PC-9 (cell line): ENCODE measurements at regions not wholly inside any gene's neighbourhood (a gene's known extent, or its start where the extent isn't known, plus 50 kb on each side); places are given as distances from the start of the nearest gene placed in this dataset.

ENCODE experiments used
- BruUV-seq: library from RNA; stranded (reverse); fragments of 400-500 nt; replicated peaks from 2 replicates; lab custom pipeline; 2021; lab: Mats Ljungman, UMichigan
- CTCF ChIA-PET: fragments of 300-600 bp; sonication (Branson Sonifier 250); formaldehyde crosslinking; loops from one replicate; lab custom pipeline; 2022; ENCODE audit warnings: antibody characterized with exemption; lab: Charles Lee
- POLR2A ChIA-PET: fragments of 300-600 bp; sonication (Branson Sonifier 250); formaldehyde crosslinking; loops from one replicate; lab custom pipeline; 2022; ENCODE audit warnings: antibody characterized with exemption; ENCODE audit not compliant: unreplicated experiment; lab: Charles Lee
- DNase-seq, 2 experiments: peaks; one replicate each; pipeline versions ENCODE4 v3.0.0 to v3.0.0-alpha.2; 2015 to 2022; ENCODE audit warnings: mixed read lengths in 1 of 2
- H2AFZ ChIP-seq: fragments of 200-600 bp; sonication (generic); 2 replicates; pipeline ENCODE4 v1.8.1; 2017; ENCODE audit warnings: antibody characterized with exemption
- H3F3A ChIP-seq: fragments of 200-600 bp; sonication (generic); 2 replicates; pipeline ENCODE4 v1.8.1; 2017; ENCODE audit warnings: antibody characterized with exemption, mild to moderate bottlenecking, low read depth; ENCODE audit not compliant: insufficient read depth
- H3K27ac ChIP-seq: fragments of 200-600 bp; sonication (generic); 2 replicates; pipeline ENCODE4 v1.6.1; 2016; ENCODE audit warnings: mixed run types
- H3K27me3 ChIP-seq: fragments of 200-600 bp; sonication (generic); 2 replicates; pipeline ENCODE4 v1.6.1; 2016; ENCODE audit warnings: low read depth, mixed run types; ENCODE audit not compliant: insufficient read depth
- H3K36me3 ChIP-seq: fragments of 200-600 bp; sonication (generic); 2 replicates; pipeline ENCODE4 v1.6.1; 2016; ENCODE audit warnings: low read depth, mixed run types
- H3K4me1 ChIP-seq: fragments of 200-600 bp; sonication (generic); replicated peaks from 2 replicates; pipeline ENCODE4 v1.6.1; 2016; ENCODE audit warnings: mixed run types; ENCODE audit not compliant: insufficient read depth
- H3K4me2 ChIP-seq: fragments of 200-600 bp; sonication (generic); 2 replicates; pipeline ENCODE4 v1.6.1; 2017; ENCODE audit warnings: mixed run types
- H3K4me3 ChIP-seq: fragments of 200-600 bp; sonication (generic); 2 replicates; pipeline ENCODE4 v1.6.1; 2016; ENCODE audit warnings: mixed run types
- H3K79me2 ChIP-seq: fragments of 200-600 bp; sonication (generic); 2 replicates; pipeline ENCODE4 v1.6.1; 2017; ENCODE audit warnings: low read depth, mixed run types
- H3K9me2 ChIP-seq: fragments of 200-600 bp; sonication (generic); 2 replicates; pipeline ENCODE4 v1.8.1; 2017; ENCODE audit warnings: mild to moderate bottlenecking; ENCODE audit not compliant: insufficient read depth
- H3K9me3 ChIP-seq: fragments of 200-600 bp; sonication (generic); 2 replicates; pipeline ENCODE4 v1.8.1; 2016; ENCODE audit warnings: low read depth; ENCODE audit not compliant: insufficient read depth
- H4K20me1 ChIP-seq: fragments of 200-600 bp; sonication (generic); 2 replicates; pipeline ENCODE4 v1.8.1; 2017; ENCODE audit not compliant: insufficient read depth
- EZH2 ChIP-seq: fragments of 200-600 bp; sonication (generic); IDR thresholded peaks from 2 replicates; pipeline ENCODE4 v1.8.0; 2017; ENCODE audit warnings: antibody characterized with exemption, low read depth
- intact Hi-C: fragments of 100-400 bp; cut with micrococcal nuclease; formaldehyde crosslinking; loops from one replicate; pipeline ENCODE4 v1.10.0; 2022; ENCODE audit not compliant: unreplicated experiment
- TF ChIP-seq, protein P1 (sequence below): fragments of 200-600 bp; sonication (generic); conservative IDR thresholded peaks from 2 replicates; pipeline ENCODE4 v1.6.1; 2017; ENCODE audit warnings: mixed run types, antibody characterized with exemption, mild to moderate bottlenecking, moderate library complexity

- peaks cover 13% of the 10 kb centered on the region for H3K4me1 ChIP-seq
- H3K9me2 ChIP-seq, result no peaks in the 10 kb centered on the region
- CTCF ChIA-PET, result no interaction called here
- H3K27me3 ChIP-seq, result no peaks in the 10 kb centered on the region
- H3K79me2 ChIP-seq, result no peaks in the 10 kb centered on the region
- DNase-seq, result no peak
- no peaks in the 10 kb centered on the region for H4K20me1 ChIP-seq
- TF ChIP-seq, protein P1, sequence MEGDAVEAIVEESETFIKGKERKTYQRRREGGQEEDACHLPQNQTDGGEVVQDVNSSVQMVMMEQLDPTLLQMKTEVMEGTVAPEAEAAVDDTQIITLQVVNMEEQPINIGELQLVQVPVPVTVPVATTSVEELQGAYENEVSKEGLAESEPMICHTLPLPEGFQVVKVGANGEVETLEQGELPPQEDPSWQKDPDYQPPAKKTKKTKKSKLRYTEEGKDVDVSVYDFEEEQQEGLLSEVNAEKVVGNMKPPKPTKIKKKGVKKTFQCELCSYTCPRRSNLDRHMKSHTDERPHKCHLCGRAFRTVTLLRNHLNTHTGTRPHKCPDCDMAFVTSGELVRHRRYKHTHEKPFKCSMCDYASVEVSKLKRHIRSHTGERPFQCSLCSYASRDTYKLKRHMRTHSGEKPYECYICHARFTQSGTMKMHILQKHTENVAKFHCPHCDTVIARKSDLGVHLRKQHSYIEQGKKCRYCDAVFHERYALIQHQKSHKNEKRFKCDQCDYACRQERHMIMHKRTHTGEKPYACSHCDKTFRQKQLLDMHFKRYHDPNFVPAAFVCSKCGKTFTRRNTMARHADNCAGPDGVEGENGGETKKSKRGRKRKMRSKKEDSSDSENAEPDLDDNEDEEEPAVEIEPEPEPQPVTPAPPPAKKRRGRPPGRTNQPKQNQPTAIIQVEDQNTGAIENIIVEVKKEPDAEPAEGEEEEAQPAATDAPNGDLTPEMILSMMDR, result no peak
- TF ChIP-seq EZH2, result no peak
- H3K4me2 ChIP-seq, result no peak overlapping the region
- no peaks in the 10 kb centered on the region; the same call in 1 of the 2 replicates for H3F3A ChIP-seq
- no peaks in the 10 kb centered on the region for H3K36me3 ChIP-seq
- no peak overlapping the region for H2AFZ ChIP-seq
- POLR2A ChIA-PET, result no interaction called here
- no TSS peak for BruUV-seq
- H3K9me3 ChIP-seq, result 0 out of 2 replicates have a peak, but pooled peaks cover 9% of the 10 kb centered on the region
- H3K27ac ChIP-seq, result no peak overlapping the region
- intact Hi-C loops, result no loop called here
- no peak overlapping the region for H3K4me3 ChIP-seq
These were observed 2860.6 kb upstream of the PCDH20 start for GRCh38 chr13:64276232-64276631.

DNA sequence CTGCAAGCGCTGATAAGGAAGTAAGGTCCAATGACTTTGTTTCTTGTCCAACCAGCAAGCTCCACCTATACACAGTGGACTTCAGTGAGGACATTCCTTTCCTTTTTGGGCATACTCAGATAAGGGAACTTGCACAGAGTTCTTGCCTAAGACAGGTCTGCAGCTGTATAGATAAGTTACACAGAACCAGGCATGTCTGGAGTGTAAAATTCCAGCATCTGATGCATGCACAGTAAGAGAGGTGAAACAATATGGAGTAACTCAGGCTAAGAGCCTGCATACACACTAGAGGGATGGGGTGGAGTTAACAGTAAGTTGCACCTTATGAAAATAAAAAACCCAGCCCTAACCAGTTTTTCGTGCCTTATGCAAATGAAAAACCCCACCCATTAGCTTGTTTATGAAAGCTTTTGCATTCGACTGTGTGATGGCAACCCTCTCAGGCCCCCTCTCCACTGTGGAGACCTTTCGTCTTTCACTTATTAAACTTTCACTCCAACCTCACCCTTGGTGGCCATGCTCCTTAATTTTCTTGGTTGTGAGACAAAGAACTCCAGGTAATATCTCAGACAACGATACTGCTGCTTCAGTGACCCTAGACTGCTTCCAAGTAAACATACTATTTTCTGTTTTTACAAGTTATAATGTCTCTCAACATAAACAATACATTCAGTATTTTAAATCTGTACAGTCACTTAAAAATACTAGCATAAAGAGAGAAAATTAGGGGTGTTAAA is 2859.0 kb upstream of the PCDH20 start:
- no TSS peak for BruUV-seq
- no peak overlapping the region for H3K4me2 ChIP-seq
- H3K4me3 ChIP-seq, result no peak overlapping the region
- H3K27me3 ChIP-seq, result no peaks in the 10 kb centered on the region
- 0 out of 2 replicates have a peak, but pooled peaks cover 9% of the 10 kb centered on the region for H3K9me3 ChIP-seq
- H4K20me1 ChIP-seq, result no peaks in the 10 kb centered on the region
- no peaks in the 10 kb centered on the region; the same call in 1 of the 2 replicates for H3K9me2 ChIP-seq
- no peak overlapping the region for H3K27ac ChIP-seq
- no peak for TF ChIP-seq EZH2
- TF ChIP-seq, protein P1, result no peak
- POLR2A ChIA-PET, result no interaction called here
- DNase-seq, result no peak
- CTCF ChIA-PET, result no interaction called here
- intact Hi-C loops, result no loop called here
- no peaks in the 10 kb centered on the region for H3K36me3 ChIP-seq
- H2AFZ ChIP-seq, result no peak overlapping the region
- no peaks in the 10 kb centered on the region; the same call in 1 of the 2 replicates for H3F3A ChIP-seq
- H3K79me2 ChIP-seq, result no peaks in the 10 kb centered on the region
- H3K4me1 ChIP-seq, result peaks cover 13% of the 10 kb centered on the region

DNA sequence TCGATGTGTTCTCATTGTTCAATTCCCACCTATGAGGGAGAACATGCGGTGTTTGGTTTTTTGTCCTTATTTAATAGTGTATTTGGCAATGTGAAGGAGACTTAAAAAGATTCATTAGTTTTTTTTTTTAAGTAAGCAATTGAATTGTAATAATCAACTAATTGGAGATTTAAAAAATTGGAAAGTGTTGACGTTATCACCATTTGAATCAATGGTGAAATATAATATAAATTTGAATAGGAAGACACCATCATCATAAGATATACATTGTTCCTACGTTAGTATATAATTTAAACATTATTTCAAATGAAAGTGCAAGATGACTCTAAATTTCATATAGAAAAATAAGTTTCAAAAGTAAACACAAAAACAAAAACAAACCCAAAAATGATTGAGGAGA is 2858.1 kb upstream of the PCDH20 start:
- TF ChIP-seq, protein P1, result no peak
- TF ChIP-seq EZH2, result no peak
- H4K20me1 ChIP-seq, result no peaks in the 10 kb centered on the region
- H3K27ac ChIP-seq, result no peak overlapping the region
- H3K9me3 ChIP-seq, result 0 out of 2 replicates have a peak, but pooled peaks cover 9% of the 10 kb centered on the region
- H3K36me3 ChIP-seq, result no peaks in the 10 kb centered on the region
- intact Hi-C loops, result no loop called here
- H3K9me2 ChIP-seq, result no peaks in the 10 kb centered on the region; the same call in 1 of the 2 replicates
- H3K4me2 ChIP-seq, result no peak overlapping the region
- H3F3A ChIP-seq, result no peaks in the 10 kb centered on the region; the same call in 1 of the 2 replicates
- H2AFZ ChIP-seq, result no peak overlapping the region
- H3K27me3 ChIP-seq, result no peaks in the 10 kb centered on the region
- H3K4me1 ChIP-seq, result peaks cover 9% of the 10 kb centered on the region
- POLR2A ChIA-PET, result no interaction called here
- BruUV-seq, result no TSS peak
- no peak overlapping the region for H3K4me3 ChIP-seq
- CTCF ChIA-PET, result no interaction called here
- no peaks in the 10 kb centered on the region for H3K79me2 ChIP-seq
- no peak for DNase-seq
